ENCODE measurements at regions not wholly inside any gene's neighbourhood (a gene's known extent, or its start where the extent isn't known, plus 50 kb on each side); places are given as distances from the start of the nearest gene placed in this dataset.

DNA sequence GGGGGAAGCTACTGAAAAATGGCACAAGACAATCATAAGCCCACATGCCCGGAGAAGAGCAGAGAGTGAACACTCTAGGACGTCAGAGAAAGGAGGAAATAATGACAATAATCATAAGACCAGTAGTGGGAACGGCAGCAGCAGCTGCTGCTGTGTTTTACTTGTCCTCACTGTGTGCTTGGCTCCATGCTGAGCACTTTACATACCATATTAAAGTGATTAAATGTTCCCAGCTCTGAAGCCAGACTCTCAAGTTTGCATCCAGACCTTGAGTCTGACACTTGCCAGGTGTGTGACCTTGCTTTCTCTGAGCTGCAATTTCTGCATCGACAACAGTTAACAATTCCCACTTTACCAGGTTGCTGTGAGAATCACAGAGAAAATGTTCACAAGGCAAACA is 255.4 kb downstream of the SPANXN1 start:
- TF ChIP-seq EZH2 (IDR thresholded peaks at IDR 0.05) (no peak), POLR2AphosphoS5 (IDR thresholded peaks at IDR 0.05; ENCODE audit: borderline replicate concordance, low read depth, low read length) (no peak), FOXP2 (optimal IDR thresholded peaks at IDR 0.05; ENCODE audit: control extremely low read depth, extremely low read length, insufficient read depth) (no peak)
